Activated CD4-positive, alpha-beta T cell treated with anti-CD3 and anti-CD28 coated beads, Interleukin-2, Interleukin-6, amounts not matched to agents 100 ng/mL and 50 ng/mL, durations not matched to agents 16 hours and 8 hours (primary cell): ENCODE measurements at regions not wholly inside any gene's neighbourhood (a gene's known extent, or its start where the extent isn't known, plus 50 kb on each side); places are given as distances from the start of the nearest gene placed in this dataset.
"Not testable (repeated sequence)": the region's sequence is repeated elsewhere in the genome, so short reads cannot be mapped to it uniquely, and the experiment has no call there.

ENCODE experiments used
- DNase-seq: peaks from one replicate; pipeline ENCODE4 v3.0.0-alpha.2; 2020

DNA sequence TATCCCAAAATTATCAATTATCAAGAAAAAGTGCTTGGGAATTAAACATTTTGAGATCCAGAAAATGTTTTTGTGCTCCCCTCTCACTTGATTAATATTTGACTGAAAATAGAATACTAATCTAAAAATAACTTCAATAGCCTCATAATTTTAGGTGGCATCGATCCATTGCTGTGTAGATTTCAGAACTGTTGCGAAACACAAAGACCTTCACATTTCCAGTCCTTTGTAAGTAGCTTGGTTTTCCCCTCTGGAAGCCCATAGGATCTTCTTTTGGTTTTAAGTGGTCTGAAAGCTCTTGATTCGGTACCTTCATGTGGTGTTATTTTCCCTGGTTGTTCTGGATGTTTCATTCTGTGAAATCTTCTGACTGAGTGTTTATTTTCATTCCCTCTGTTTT is 176.5 kb downstream of the NUFIP1 start:
- no peak for DNase-seq

DNA sequence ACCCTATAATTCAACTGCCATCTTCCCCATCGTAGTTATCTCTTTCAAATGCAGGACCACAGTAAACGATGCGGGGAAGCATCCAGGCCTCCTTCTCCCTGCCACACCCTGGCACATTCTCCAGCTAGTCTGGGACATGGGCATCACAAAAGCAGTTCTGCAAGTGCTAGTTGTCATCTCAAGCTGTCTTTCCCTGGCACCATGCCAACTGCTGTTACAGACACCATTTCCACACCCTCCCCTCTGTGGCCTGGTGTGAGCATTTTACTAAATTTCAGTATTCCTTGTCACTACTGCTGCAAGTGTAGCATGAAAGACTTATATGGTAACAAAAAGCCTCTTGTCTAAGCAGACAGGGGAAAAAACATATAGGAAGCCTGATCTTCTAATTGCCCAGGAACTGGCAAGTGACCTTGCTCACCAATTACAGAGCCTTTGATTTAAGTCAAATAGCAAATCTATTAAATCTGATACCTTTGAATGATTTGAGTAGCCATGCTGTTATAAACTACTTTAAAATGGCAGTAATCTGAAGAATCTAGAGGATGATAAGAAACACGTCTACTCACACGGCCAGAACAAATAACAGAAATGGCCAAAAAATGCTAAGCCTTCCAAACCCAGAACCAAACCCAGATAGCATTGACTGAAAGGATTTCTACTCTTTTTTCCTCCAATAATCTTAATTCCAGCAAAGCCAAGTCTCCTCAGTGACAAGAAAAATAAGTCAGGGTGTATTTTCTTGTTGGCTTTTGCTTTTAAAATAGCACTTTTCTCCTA is 179.0 kb downstream of the NUFIP1 start:
- DNase-seq: no peak

DNA sequence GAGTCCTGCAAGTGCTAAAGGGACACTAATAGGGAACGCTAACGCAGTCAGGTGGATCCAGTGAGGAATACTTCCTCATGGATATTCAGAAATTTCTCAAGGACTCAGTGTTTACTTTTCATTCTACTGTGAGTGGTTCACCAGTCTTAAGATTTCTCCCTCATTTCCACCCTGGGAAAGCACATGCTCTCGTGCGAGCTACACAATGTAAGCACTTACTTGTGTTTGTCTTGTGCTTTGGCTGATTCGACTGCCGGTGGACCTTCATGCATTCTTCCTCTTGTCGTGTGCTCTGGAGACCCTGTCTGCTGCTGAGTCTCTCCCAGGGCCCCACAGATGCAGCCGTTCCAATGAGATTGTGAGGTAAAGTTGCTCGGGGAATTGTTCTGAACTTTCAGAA is 180.1 kb downstream of the NUFIP1 start:
- DNase-seq: no peak

DNA sequence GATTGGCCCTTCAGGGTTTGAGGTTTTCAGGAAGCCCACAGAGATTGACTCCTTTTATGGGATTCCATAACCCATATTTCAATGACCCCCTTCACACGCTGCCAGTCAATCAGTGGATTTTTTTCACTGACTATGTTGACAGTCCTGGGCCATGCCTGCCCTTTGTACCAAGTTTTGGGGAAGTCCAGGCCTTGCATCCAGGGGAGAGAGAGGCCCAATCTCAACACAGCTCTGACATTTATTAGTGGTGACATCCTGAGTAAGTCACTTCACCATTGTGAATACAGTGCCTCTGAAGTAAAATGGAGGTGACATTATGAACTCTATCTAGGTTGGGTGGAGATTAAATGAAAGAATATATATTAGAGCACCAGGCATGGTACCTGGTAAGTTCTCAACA is 181.1 kb downstream of the NUFIP1 start:
- DNase-seq: no peak

DNA sequence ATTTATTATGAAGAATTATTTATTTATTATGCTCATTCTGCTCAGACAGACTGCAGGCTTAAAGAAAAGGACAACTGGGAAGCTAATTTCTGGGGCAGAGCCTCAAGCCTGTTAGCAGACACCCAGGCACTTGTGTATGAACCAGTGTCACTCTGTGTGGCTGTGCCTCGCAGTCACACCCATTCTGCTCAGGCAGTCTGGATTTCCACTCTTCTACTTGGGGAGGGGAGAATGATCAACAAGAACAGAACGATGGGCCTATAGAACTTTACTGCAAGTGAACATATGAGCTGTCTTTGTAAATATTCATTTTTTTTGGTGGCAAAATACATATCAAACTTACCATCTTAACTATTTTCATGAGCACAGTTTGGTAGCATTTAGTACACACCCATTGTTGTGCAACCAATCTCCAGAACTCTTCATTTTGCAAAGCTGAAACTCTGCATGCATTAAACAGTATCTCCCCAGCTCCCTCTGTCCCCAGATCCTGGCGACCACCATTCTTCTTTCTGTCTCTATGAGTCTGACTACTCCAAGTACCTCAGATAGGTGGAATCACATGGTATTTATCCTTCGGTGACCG is 181.7 kb downstream of the NUFIP1 start:
- no peak for DNase-seq

DNA sequence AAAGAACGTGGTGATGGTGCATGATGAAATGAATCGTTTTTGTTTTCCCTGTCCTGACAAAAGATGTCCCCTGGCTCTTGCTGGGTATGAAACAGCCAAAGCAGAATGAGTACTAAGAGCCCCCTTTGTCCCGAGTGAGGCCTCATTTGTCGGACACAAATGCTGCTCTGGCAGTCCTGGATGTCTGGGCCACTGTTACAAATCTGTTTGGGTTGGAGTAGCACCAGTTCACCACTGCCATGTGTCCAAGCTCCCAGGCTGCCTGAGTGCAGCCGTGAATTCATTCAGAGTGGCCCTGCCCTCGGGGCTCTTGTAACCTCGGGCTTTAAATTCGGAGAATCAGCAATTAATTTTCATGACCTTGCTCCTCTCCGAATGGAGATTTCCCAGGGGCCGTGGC is 182.4 kb downstream of the NUFIP1 start:
- no peak for DNase-seq

DNA sequence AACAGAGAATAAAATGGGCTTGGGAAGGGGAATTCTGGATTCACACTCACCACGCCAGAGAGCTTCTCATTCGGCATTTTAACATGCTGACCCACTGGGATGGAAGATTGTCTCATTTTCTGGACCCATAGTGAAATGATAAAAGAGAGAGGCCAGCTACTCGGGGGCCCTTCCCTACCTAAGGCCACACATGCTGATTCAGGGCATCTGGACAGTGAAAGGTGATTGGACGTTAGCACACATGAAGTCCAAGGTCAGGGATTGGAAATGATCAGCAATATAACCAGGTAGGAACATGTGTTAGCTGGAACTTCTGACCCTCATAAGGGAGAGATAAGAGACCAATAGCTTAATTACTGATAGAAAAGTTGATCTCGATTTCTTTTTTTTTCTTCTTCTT is 183.7 kb downstream of the NUFIP1 start:
- DNase-seq: no peak

DNA sequence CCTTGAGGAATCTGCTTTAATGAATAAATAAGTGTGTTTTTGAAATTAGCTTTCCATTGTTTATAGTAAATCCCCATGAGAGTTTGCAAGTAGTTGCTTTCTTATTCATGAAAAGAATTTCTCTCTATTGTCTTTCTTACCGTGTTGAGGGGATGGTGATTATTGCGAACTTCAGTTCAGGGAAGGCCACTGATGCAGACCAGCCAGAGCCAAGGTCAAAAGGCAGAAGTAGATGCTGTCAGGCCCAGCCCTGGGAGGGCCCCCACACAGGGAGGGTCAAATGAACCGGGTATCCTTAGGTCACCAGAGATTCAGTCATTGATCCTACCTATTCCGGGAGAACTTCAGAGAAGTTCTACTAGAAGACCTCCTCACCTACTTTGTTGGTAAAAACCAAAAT is 185.9 kb downstream of the NUFIP1 start:
- DNase-seq: no peak

DNA sequence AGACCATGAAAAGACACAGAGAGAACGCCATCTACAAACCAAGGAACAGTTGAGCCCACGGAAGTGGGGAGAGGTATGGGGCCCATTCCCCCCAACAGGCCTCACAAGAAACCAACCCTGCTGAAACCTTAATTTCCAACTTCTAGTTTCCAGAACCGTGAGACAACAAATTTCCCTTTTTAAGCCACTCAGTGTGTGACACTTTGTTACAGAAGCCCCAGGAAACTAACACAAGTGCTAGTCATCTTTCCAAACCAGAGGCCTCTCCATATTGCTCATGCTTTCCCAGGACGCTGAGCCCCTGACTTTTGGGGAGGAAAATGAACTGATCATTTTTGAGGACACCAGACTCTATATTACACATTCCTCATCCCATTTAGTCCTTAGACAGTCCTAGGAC is 186.8 kb downstream of the NUFIP1 start:
- no peak for DNase-seq

DNA sequence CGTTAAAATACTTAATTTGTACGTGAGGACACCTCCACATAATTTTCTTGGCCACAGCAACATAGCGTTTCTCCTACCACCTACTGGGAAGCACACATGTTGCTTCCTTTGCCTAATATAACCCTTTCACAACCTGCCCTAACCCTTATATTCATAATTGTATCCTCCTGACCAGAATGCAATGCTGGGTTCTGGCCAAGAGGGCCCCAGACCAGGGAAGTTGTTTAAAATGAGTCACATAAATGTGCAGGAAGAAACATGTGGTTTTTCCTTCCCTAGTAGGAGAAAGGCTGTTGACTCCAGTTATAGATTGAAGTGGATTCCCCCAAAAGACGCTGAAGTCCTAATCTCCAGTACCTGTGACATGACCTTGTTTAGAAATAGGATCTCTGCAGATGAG is 187.3 kb downstream of the NUFIP1 start:
- no peak for DNase-seq

DNA sequence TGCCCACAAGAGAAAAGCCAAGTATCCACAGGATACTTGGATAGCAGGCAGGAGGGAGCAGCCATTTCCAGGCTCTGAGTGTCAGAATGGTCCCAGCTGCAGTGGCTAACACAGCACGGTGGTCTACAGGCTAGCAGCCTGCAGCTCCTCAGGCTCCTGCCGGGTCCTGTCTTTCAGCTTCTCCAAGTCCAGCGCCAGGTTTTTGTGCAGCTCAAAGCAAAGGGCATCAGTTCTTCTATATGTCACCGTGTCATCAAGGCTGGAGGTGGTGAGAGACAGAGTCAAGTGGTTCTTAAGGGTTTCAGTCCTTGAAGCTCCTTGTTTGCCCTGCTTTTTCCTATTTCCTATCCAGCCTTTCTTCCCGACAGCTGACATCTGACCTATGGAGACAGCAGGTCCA is 188.6 kb downstream of the NUFIP1 start:
- no peak for DNase-seq

DNA sequence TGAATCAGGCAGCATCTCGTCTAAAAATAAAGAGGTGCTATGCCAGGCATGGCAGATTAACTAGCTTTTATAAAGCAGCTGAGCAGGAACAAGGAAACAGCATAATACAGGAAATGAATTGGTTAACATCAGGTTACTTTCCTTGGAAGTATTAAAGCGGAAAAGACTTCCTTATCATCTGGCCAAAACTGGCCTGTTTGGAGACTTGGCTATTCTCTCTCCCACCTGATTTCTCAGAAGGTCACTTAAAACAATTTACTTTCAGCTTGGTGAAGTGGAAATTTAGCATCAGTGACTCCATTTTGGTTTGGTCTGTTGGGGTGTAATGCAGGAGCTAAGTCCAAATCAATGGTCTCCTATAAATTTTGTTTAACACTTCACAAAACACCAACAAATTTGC is 191.6 kb downstream of the NUFIP1 start:
- no peak for DNase-seq

DNA sequence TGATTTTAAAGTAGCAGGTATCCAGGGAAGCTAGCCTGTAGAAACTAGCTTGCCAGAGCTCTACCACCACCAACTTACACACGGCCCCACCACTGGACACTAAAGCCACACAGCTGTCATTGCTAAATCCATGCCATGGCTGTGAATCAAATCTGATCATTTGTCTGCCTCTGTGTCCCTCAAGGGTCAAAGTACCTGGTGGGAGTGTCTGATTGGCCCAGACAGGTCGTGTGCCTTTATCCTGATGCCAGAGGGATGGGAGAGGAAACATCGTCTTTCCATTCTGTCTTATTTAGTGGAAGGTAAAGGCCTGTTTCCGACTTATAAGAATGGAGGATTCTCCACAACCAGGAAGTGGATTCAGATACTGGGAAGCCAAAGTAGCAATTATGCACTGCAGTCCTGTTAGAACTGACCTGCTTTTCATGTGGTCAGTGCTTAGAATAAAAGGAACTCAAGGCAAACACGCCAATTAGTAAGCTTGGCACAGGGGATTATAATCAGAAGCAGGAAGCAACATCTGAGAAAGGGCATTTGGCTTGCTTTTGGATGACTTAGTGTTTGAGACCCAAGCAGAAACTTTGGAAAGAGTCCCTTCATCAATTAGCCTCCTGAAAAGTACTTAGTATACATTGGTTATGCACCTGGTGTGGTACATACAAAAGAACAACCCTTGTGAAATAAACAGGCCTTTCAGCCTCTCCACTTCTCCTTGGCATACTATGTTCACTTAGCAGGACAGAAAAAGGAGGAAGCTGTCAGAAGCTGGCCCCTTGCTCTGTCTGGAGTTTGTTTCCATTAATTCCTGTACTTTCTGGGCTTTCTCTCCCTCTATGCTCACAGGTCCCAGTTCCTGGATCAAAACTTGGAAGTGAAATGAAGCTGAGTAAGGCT is 192.4 kb downstream of the NUFIP1 start:
- DNase-seq: no peak

DNA sequence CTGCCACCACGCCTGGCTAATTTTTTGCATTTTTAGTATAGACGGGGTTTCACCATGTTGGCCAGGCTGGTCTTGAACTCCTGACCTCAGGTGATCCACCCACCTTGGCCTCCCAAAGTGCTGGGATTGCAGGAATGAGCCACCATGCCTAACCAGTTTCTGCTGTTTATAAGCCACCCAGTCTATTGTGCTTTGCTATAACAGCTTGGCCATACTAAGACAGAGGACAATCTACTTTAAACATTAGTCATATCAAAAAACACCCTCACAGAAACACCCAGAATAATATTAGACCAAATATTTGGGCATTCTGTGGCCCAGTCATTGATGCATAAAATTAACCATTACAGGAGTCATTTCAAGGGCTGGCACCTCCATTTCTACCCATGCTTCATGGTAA is 193.2 kb downstream of the NUFIP1 start:
- DNase-seq: not testable (repeated sequence)

DNA sequence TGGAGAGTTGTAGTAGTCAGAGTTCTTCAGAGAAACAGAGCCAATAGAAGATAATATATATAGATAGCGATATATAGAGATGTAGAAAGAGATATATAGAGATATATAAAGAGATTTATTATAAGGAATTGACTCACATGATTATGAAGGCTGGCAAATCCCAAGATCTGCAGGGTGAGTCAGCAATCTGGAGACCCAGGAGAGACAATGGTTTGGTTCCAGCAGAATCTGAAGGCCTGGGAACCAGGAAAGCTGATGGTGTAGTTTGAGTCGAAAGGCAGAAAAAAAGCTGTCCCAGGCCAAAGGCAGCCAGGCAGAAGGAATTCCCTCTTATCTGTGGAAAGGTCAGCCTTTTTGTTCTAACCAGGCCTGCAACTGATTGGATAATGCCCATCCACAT is 194.1 kb downstream of the NUFIP1 start:
- no peak for DNase-seq

DNA sequence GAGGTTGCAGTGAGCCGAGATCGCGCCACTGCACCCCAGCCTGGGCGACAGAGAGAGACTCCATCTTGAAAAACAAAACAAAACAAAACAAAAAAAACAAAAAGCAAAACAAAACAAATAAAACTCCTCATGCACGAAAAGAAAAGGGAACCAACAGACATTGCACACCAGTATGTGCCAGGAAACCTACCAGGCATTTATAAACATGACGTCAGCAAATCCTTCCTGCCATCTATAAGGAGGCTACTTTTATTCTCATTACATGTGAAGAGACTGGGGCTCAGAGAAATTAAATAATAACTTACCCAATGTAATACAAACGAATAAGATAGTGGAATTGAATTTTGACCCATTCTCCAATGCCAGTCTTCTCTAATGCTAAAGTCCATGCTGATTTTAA is 197.2 kb downstream of the NUFIP1 start:
- no peak for DNase-seq

DNA sequence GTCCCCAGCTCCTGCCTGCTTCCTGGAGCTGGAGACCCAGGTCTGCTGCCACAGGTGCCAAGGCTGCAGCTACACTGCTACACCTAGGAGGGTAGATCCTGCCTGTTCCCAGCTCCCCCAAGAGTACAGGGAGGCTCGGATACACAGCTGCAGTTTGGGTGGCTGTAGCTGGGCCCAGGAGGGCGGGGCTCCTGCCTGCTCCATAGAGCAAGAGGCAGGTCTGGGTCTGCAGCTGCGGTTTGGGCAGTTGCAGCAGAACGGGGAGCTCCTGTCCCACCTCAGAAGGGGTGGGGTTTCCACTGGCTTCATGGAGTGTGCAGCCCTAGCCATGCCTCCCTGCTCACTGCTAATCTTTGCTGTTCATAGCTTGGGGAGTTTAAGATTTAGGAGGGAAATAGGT is 199.0 kb downstream of the NUFIP1 start:
- no peak for DNase-seq

DNA sequence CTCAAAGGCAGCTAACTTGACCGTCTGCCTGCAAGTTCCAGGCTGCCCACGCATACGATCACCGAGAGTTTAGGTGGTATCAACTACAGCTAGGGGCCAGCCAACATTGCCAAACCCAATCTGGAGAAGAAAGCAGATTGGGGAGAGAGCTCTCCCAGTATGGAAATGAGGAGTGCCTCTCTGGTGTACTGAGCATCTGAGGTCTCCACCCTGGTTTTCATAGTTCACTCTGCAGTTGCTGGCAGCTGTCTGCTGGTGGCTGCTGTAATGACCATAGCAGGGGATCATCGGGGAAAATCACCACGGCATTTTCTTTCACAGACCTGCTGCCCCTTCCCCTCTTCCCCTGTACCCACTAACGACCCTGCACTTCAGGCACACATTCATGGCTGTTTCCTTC is 201.7 kb downstream of the NUFIP1 start:
- DNase-seq: no peak

DNA sequence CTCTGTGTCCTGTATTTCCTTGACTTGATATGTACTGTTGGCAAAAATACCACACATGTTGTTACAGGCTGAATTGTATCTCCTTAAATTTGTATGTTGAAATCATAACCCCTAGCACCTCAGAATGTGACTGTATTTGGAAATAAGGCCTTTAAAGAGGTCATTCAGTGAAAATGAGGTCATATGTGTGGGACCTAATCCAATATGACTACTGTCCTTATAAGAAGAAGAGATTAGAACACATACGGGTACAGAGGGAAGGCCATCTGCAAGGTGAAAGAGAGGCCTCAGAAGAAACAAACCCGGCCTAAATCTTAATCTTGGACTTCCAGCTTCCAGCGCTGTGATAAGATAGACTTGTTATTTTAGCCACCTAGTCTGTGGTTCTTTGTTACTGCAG is 202.5 kb downstream of the NUFIP1 start:
- DNase-seq: no peak

DNA sequence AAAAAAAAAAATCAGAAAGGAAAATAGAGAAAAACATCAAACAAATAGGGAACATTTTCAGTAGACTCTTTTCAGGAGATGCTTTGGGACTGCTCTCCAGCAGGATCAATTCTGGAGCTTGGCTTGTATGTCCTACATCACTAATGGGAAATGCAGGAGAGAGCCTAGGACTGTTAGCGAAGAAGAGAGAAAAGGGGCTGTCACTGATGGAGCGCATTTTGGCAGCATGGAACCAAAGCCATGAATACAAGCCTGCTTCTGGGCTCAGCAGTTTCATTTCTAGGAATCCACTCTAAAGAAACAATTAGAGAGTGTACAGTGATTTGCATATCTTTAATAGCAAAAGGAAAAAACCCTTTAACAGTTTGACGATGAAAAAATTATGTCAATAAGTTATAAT is 203.9 kb downstream of the NUFIP1 start:
- DNase-seq: no peak

DNA sequence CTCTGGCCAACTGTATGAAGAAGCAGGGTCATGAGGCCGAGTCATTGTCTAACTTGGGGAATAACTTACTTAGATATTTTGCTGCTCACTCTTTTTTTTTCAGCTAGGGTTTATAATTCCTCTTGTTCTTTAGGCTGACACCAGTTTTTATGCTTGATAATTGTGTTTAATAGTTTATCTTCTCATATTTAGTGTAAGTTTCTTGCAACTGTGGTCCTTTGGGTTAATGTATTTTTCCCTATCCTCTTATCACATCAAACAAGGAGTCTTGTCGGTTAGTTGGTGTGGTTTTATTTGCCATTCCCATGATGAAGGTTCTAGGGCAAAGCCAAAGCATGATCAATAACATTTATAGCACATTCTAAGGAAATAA is 204.6 kb downstream of the NUFIP1 start:
- DNase-seq: no peak

DNA sequence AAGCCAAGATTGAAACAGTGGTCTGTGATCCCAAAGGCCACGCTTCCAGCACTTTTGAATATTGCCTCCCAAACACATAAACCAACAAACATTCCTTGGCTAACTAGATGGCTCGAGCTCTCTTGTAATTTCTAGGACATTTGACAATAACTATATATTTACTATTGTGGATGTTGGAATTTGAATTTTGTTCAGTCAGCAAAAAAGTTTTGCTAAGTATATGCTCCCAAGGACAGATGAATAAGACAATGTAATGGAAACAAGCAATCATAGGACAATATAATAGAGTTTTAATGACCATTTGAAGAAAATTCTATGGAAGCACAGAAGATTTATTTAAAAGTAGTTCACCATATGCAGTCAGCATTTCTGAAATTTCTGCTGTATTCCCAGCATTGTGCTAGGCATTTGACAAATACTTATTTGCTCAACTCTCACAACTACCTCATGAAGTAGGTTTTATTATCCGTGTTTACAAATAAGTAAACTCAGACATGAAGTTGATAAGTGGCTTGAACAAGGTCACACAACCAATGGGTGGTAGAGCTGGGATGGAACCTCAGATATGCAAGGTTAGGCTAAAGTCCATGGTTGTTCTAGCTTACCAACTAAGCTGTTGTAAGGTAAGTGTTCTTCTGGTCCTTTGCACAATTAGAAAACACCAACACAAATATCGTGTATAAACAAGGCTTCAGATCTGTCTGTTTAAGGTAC is 205.1 kb downstream of the NUFIP1 start:
- DNase-seq: no peak

DNA sequence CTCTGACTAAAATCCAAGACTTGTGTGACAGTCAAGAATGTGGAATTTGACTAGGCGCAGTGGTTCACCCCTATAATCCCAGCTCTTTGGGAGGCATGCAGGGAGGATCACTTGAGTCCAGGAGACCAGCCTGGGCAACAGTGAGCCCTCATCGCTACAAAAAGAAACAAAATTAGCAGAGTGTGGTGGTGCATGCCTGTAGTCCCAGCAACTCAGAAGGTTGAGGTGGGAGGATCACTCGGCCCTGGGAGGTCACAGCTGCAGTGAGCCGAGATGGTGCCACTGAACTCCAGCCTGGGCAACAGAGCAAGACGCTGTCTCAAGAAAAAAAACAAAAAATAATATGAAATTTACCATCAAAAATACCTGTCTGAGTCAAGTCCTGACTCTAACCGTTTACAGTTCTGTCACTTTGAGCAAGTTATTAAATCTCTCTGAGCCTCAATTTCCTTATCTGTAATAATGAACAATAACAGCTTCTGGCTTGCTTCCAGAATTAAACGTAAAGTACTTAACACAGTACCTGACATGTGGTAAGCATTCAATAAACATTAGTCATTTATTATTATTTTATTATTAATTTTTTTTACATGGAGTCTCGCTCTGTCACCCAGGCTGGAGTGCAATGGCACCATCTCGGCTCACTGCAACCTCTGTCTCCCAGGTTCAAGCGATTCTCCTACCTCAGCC is 204.6 kb upstream of the TSC22D1 start:
- DNase-seq: no peak
